ENCODE measurements at regions not wholly inside any gene's neighbourhood (a gene's known extent, or its start where the extent isn't known, plus 50 kb on each side); places are given as distances from the start of the nearest gene placed in this dataset. TPM values are rescaled to one million over a fixed set of nuclear protein-coding genes. Genes with fewer than 3 reads are reported as not detected.

- no peak overlapping the region for H2BK120ac ChIP-seq (ENCODE audit: low read depth, low read length)
- 0 out of 3 replicates have a peak overlapping the region, but pooled peaks have one; percentile 7 for H2BK15ac ChIP-seq (ENCODE audit: low read depth, low read length)
- no peaks in the 10 kb centered on the region for H3K27me3 ChIP-seq (ENCODE audit: control insufficient read depth, insufficient read depth, low read length)
- no peak overlapping the region for H2BK20ac ChIP-seq (ENCODE audit: low read depth, low read length)
- intact Hi-C loops (cut with micrococcal nuclease) (no loop called here), in situ Hi-C loops (cut with MboI; ENCODE audit: low sequenced_read_pairs) (no loop called here), dilution Hi-C loops (cut with HindIII; ENCODE audit: low sequenced_read_pairs, unreplicated experiment) (no loop called here)
- no peak overlapping the region for H2BK5ac ChIP-seq (ENCODE audit: low read depth, low read length, poor library complexity, severe bottlenecking)
- H3K14ac ChIP-seq (replicated peaks; ENCODE audit: low read depth, low read length), result no peak overlapping the region
- TF ChIP-seq BHLHE40 (IDR thresholded peaks at IDR 0.05; ENCODE audit: low read depth, low read length) (peak; percentile 90), RCOR1 (IDR thresholded peaks at IDR 0.05; ENCODE audit: insufficient replicate concordance, low read length) (no peak), MAFK (IDR thresholded peaks at IDR 0.05; ENCODE audit: low read depth, low read length) (no peak), CHD1 (IDR thresholded peaks at IDR 0.05; ENCODE audit: low read depth, low read length) (no peak)
- peaks cover 16% of the 10 kb centered on the region for H3K4me1 ChIP-seq (ENCODE audit: control insufficient read depth, insufficient read depth, low read length)
- no peaks in the 10 kb centered on the region for H3K79me1 ChIP-seq (ENCODE audit: low read depth in 1 of 2, low read length in 2 of 2)
- no peak overlapping the region for H3K9ac ChIP-seq (ENCODE audit: low read depth, low read length)
- no peak overlapping the region for H3K23ac ChIP-seq (ENCODE audit: low read depth, low read length)
- H3K4ac ChIP-seq (ENCODE audit: low read depth, low read length), result no peak overlapping the region
- BruUV-seq (replicated peaks), result no TSS peak
- ChIA-PET POLR2A (ENCODE audit: unreplicated experiment) (no interaction called here), CTCF (no interaction called here)
- no peaks in the 10 kb centered on the region for H3K36me3 ChIP-seq (ENCODE audit: control insufficient read depth, insufficient read depth, low read length)
- no peaks in the 10 kb centered on the region; the same call in 1 of the 2 replicates for H3K9me1 ChIP-seq (ENCODE audit: insufficient read depth, low read length)
- no peak overlapping the region for H2AK9ac ChIP-seq (replicated peaks; ENCODE audit: low read depth, low read length, poor library complexity)
- no peaks in the 10 kb centered on the region for H4K20me1 ChIP-seq (ENCODE audit: insufficient read depth, low read length)
- H2AK5ac ChIP-seq (ENCODE audit: low read depth, low read length), result no peak overlapping the region
- H3K9me3 ChIP-seq (ENCODE audit: control insufficient read depth, insufficient read depth, low read length), result no peaks in the 10 kb centered on the region; the same call in 1 of the 2 replicates
- no peak overlapping the region for H3K4me3 ChIP-seq (ENCODE audit: insufficient read depth, low read depth, low read length)
- WGBS, 2 experiments (ENCODE audit: extremely low coverage in 2 of 2, insufficient read length in 1 of 2), result 29% methylated on average over 1 of the region's 1 CpG; no CpG with 5 or more reads in 1 of the 2 experiments
- no peak overlapping the region for H4K91ac ChIP-seq (ENCODE audit: insufficient read depth, low read depth, low read length)
- DNase-seq (peak; percentile 76), ATAC-seq (ENCODE audit: low read depth) (peak; percentile 97)
- H3K18ac ChIP-seq (ENCODE audit: low read depth, low read length), result no peak overlapping the region
- no peak overlapping the region for H3K56ac ChIP-seq (ENCODE audit: extremely low read depth, insufficient read depth, low read length)
- no peak overlapping the region for H3K4me2 ChIP-seq (ENCODE audit: low read depth, low read length)
- H4K8ac ChIP-seq (ENCODE audit: low read depth in 2 of 2, low read length in 2 of 2), result no peak overlapping the region
- H2AFZ ChIP-seq (replicated peaks; ENCODE audit: low read length, poor library complexity), result no peak overlapping the region
- H4K5ac ChIP-seq (ENCODE audit: low read depth, low read length), result no peak overlapping the region
- H3K27ac ChIP-seq (ENCODE audit: insufficient read depth, low read length), result no peak overlapping the region
Observed at GRCh38 chr3:150020527-150020926, 49.8 kb upstream of the PFN2 start.

Small RNA genes lying in the stretch of these regions (microRNA-seq; reads per million reads assigned to microRNA genes)
- gene RF00004 (ENCODE audit: insufficient read depth, insufficient read length), result not detected
- not detected for gene RPL32P9 (ENCODE audit: insufficient read depth, insufficient read length)

Small RNA genes lying in the stretch of these regions (small RNA-seq; reads per million reads assigned to genes)
- gene RF00004 (0 to 0.04 (median 0) reads per million in 5 experiments), gene RPL32P9 (0 reads per million in 5 experiments)

Measured in IMR-90 (cell line).